Renal pelvis (tissue), 1 donor: ENCODE measurements at regions not wholly inside any gene's neighbourhood (a gene's known extent, or its start where the extent isn't known, plus 50 kb on each side); places are given as distances from the start of the nearest gene placed in this dataset.
"Not testable (repeated sequence)": the region's sequence is repeated elsewhere in the genome, so short reads cannot be mapped to it uniquely, and the experiment has no call there.

Source experiments
- DNase-seq: peaks from one replicate; pipeline ENCODE4 v3.0.0-alpha.2; 2013

GRCh38 chr19:29873801-29874575 lies 62.2 kb downstream of the CCNE1 start:
- no peak for DNase-seq

DNA sequence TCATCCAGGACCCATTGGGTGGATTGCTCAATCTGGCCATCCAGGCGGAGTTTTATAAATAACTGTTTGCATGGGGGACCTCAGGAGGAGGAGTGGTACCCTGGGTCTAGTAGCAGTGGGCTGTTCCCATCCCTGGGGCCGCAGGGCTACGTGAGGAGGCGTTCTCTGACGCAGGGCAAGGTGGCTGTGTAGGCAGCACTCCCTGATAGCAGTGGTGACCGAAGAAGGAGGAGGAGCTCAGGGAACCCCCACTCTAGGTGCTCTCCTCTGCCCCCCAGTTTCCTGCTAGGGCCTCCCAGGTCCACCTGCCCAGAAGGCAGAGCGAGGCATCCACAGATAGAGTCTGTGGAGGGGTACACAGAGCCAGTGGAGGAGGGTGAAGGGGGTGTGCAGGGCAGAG lies 64.1 kb downstream of the CCNE1 start:
- no peak for DNase-seq

GRCh38 chr19:29876414-29876813 lies 64.6 kb downstream of the CCNE1 start:
- no peak for DNase-seq

GRCh38 chr19:29876908-29877307 lies 65.1 kb downstream of the CCNE1 start:
- DNase-seq: not testable (repeated sequence)

DNA sequence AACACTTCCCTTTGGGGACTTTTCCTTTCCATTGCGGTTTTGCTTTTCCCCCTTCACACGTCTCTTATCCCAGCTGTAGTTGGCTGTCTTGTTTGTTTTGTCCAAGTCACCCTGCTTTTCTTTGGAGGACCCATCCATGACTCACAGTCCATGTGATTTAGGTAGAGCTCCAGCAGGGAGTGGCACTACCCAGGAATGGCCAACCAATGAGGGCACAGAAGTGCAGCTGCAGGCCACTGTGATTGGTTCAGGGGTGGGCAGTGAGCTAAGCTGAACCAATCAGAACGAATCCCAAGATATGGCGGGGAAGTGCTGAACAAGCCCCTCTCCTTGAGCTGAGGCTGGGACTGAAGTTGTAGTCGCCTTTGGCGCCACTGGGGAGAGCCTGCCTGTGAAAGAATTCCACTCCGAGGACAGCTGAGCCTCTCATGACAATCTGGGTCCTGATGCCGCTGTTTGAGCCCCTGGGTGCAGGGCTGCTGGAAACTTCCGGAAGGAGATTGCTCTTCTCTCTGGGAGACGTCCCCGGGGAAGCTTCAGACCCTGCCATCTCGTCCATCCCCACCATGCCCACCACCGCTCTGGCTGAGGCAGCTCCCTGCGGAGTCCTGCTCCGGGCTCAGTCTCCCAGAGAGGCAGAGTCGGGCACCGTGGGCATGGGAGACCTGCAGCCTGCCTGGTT lies 62.9 kb upstream of the URI1 start:
- no peak for DNase-seq

- DNase-seq: no peak
These were observed 62.4 kb upstream of the URI1 start for GRCh38 chr19:29879655-29879974.

DNA sequence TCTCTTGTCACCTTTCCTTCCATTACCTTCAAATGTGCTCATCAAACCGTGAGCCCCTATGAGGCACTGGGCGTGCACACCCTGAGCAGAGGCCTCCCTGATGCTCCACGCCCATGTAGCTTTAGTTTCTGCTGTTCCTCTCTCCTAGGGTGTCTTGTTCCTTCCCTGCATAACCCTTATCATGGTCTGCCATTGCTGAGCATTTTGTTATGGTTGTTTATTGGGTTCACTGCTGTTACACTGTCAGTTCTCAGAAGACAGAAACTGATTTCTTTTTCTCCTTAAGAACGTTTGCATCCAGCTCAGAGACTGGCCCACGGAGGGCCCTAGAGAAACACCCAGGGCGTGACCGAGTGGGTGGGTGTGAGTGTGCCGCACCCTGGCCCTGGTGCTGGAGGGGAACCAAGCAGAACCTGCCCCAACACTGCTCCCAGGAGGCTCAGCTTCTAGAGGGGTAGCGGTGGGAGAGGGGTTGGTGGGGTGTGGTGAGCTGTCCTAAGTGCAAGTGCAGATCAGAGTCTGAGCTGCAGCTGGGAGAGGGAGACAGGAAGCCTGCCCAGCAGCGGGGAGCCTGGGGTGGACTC lies 61.4 kb upstream of the URI1 start:
- no peak for DNase-seq

GRCh38 chr19:29881386-29881785 lies 60.7 kb upstream of the URI1 start:
- DNase-seq: no peak

GRCh38 chr19:29882719-29883105 lies 59.3 kb upstream of the URI1 start:
- DNase-seq: no peak

DNA sequence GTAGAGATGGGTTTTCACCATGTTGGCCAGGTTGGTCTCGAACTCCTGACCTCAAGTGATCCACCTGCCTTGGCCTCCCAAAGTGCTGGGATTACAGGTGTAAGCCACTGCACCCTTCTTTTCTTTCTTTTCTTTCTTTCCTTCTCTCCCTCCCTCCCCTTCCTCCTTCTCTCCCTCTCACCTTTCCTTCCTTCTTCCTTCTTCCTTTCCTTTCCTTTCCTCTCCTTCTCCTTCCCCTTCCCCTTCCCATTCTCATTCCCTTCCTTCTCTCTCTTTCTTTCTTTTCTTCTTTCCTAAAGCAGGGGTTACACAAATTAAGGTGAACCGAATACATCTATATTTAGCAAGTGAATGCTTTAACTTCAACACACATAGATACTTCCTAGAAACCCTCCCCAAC lies 58.0 kb upstream of the URI1 start:
- no peak for DNase-seq

DNA sequence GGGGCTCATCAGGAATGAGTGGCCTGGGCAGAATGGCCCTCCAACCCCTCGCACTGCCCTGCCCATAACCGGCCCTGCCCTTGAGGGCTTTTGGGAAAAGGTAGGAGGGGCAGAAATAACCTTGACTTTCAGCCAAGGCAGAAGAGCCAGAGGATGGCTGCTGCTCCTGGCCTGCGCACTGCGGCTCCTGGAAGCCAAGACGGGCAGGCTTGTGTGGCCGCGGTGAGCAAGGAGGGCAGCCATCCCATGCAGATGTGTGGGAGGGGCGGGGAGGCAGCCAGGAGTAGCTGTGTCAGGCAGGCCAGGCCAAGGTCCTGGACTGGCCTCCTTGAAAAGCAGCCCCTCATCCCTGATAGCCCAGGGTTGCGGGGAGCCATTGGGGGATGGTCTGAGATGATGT lies 57.6 kb upstream of the URI1 start:
- DNase-seq: no peak

- DNase-seq: not testable (repeated sequence)
These were observed 55.9 kb upstream of the URI1 start for GRCh38 chr19:29886106-29886505.

GRCh38 chr19:29886586-29886985 lies 55.5 kb upstream of the URI1 start:
- DNase-seq: no peak

DNA sequence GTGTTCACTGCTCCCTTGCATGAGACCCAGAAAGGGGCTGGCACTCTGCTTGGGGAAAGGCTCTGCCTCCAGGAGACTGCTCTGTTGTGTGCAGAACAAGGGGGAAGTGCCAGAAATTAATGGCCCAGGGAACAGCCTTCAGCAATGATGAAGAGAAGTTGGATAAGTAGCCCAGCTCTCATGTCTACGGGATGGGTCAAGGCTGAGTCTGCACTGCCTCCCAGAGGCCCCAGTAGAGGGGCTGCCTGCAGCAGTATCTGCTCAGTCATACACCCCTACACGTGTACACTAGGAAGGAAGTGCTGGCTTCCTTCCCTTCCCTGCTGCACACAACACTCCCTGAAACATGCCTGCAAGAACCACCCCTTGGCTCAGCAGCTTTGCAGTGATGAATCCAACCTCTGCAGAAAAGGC lies 54.6 kb upstream of the URI1 start:
- peak; percentile 81 for DNase-seq

DNA sequence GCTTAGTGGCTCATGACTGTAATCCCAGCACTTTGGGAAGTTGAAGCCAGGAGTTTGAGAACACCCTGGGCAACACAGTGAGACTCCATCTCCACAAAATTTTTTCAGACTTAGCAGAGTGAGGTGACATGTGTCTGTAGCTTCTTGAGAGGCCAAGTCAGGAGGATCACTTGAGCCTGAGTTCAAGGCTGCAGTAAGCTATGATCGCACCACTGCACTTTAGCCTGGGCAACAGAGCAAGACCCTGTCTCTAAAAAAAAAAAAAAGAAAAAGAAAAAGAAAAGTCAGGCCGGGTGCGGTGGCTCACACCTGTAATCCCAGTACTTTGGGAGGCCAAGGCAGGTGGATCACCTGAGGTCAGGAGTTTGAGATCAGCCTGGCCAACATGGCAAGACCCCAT lies 54.0 kb upstream of the URI1 start:
- DNase-seq: not testable (repeated sequence)

DNA sequence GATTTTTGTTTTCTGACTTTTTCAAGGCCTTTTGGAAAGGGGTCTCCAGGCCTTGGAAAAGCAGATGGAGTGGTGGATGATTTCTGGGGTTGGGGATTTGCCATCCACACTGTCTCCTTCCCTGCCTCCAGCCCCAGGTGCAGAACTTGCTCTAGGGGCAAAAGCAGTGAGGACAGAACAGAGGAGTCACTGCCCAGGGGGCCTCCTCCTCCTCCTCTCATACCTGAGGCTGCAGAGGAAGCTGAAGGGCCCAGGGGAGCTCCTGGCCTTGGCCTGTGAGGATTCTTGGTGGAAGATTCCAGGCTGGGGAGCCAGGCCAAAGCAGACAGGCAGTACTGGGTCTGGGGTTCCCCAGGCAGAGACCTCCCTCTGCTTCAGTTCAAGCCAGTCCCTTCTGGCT lies 52.3 kb upstream of the URI1 start:
- no peak for DNase-seq

- DNase-seq: no peak
These were observed 51.6 kb upstream of the URI1 start for GRCh38 chr19:29890392-29890791.
